OCI-LY7 (cell line): ENCODE measurements at regions not wholly inside any gene's neighbourhood (a gene's known extent, or its start where the extent isn't known, plus 50 kb on each side); places are given as distances from the start of the nearest gene placed in this dataset.
"Not testable (repeated sequence)": the region's sequence is repeated elsewhere in the genome, so short reads cannot be mapped to it uniquely, and the experiment has no call there.

Experiments
- BruUV-seq: library from RNA; stranded (reverse); fragments of 400-500 nt; replicated peaks from 2 replicates; lab custom pipeline; 2021; lab: Mats Ljungman, UMichigan
- CTCF ChIA-PET: fragments of 300-600 bp; sonication (Branson Sonifier 250); formaldehyde crosslinking; loops from one replicate; lab custom pipeline; 2022; ENCODE audit warnings: antibody characterized with exemption; ENCODE audit not compliant: unreplicated experiment; lab: Charles Lee
- POLR2A ChIA-PET: fragments of 300-600 bp; sonication (Branson Sonifier 250); formaldehyde crosslinking; loops from one replicate; lab custom pipeline; 2022; ENCODE audit warnings: antibody characterized with exemption; lab: Charles Lee
- DNase-seq: peaks from one replicate; pipeline ENCODE4 v3.0.0-alpha.2; 2015; ENCODE audit warnings: low spot score
- H2AFZ ChIP-seq: fragments of 200-600 bp; sonication (generic), shearing (Covaris generic); 2 replicates; pipeline ENCODE4 v1.6.1; 2014; ENCODE audit warnings: mild to moderate bottlenecking, antibody characterized with exemption, low read length, moderate library complexity
- H3K27ac ChIP-seq: fragments of 200-600 bp; sonication (generic); 2 replicates; pipeline ENCODE4 v1.5.1; 2014; ENCODE audit warnings: mixed run types, low read depth, mild to moderate bottlenecking, moderate library complexity, low read length, inconsistent platforms; ENCODE audit not compliant: poor library complexity, severe bottlenecking
- H3K36me3 ChIP-seq: fragments of 200-600 bp; sonication (generic); 2 replicates; pipeline ENCODE4 v1.6.1; 2014; ENCODE audit warnings: mild to moderate bottlenecking, antibody characterized with exemption, low read length, moderate library complexity, mixed read lengths; ENCODE audit not compliant: insufficient read depth
- H3K4me1 ChIP-seq: fragments of 200-600 bp; sonication (generic); 2 replicates; pipeline ENCODE4 v1.5.1; 2014; ENCODE audit warnings: mild to moderate bottlenecking, low read length; ENCODE audit not compliant: insufficient read depth, poor library complexity, severe bottlenecking
- H3K4me2 ChIP-seq: fragments of 200-600 bp; sonication (generic); 2 replicates; pipeline ENCODE4 v1.6.1; 2014; ENCODE audit warnings: mild to moderate bottlenecking, low read length
- H3K4me3 ChIP-seq: fragments of 200-600 bp; sonication (generic); 2 replicates; pipeline ENCODE4 v1.5.1; 2014; ENCODE audit warnings: mild to moderate bottlenecking, low read depth, low read length; ENCODE audit not compliant: poor library complexity, severe bottlenecking
- H3K79me2 ChIP-seq: fragments of 200-600 bp; sonication (generic); 2 replicates; pipeline ENCODE4 v1.6.1; 2016; ENCODE audit warnings: low read depth, mild to moderate bottlenecking, low read length, moderate library complexity, mixed read lengths; ENCODE audit not compliant: insufficient read depth
- H3K9me2 ChIP-seq: fragments of 200-600 bp; sonication (generic); 2 replicates; pipeline ENCODE4 v1.6.1; 2016; ENCODE audit warnings: mild to moderate bottlenecking, low read length, mixed read lengths; ENCODE audit not compliant: insufficient read depth
- H3K9me3 ChIP-seq: fragments of 200-600 bp; sonication (generic); 2 replicates; pipeline ENCODE4 v1.6.1; 2014; ENCODE audit warnings: mild to moderate bottlenecking, mixed run types, low read length, mixed read lengths
- H4K20me1 ChIP-seq: fragments of 200-600 bp; sonication (generic); 2 replicates; pipeline ENCODE4 v1.6.1; 2014; ENCODE audit warnings: mild to moderate bottlenecking, antibody characterized with exemption, low read length, moderate library complexity, mixed read lengths; ENCODE audit not compliant: insufficient read depth
- CTCF ChIP-seq: fragments of 200-600 bp; sonication (generic); conservative IDR thresholded peaks from 2 replicates; pipeline ENCODE4 v1.5.1; 2014; ENCODE audit warnings: mild to moderate bottlenecking, antibody characterized with exemption, low read length, moderate library complexity, mixed read lengths
- EZH2phosphoT487 ChIP-seq: fragments of 200-600 bp; sonication (generic); IDR thresholded peaks from 2 replicates; pipeline ENCODE4 v1.6.1; 2018; ENCODE audit warnings: low read depth, borderline replicate concordance, mild to moderate bottlenecking, mixed run types, antibody characterized with exemption, low read length, moderate library complexity, mixed read lengths
- intact Hi-C: fragments of 100-400 bp; cut with micrococcal nuclease; formaldehyde crosslinking; loops from one replicate; pipeline ENCODE4 v1.10.0; 2022; ENCODE audit not compliant: unreplicated experiment

- DNase-seq, result no peak
- BruUV-seq, result no TSS peak
- TF ChIP-seq EZH2phosphoT487, result no peak
- TF ChIP-seq CTCF, result no peak
Observed at GRCh38 chr10:4271193-4271592, 486.2 kb upstream of the KLF6 start.

GRCh38 chr10:4270116-4270515 is 485.1 kb upstream of the KLF6 start:
- Histone ChIP-seq H2AFZ (no peak overlapping the region), H3K4me1 (no peaks in the 10 kb centered on the region), H3K4me2 (no peak overlapping the region), H3K79me2 (no peaks in the 10 kb centered on the region), H4K20me1 (no peaks in the 10 kb centered on the region), H3K4me3 (no peak overlapping the region), H3K36me3 (no peaks in the 10 kb centered on the region), H3K9me3 (no peaks in the 10 kb centered on the region), H3K9me2 (no peaks in the 10 kb centered on the region), H3K27ac (no peak overlapping the region)
- CTCF ChIA-PET, result no interaction called here
- TF ChIP-seq CTCF (no peak), EZH2phosphoT487 (no peak)
- no TSS peak for BruUV-seq
- POLR2A ChIA-PET, result interaction anchor here (0.7 kb wide), 1 partner anchor 10 kb away, joined by 3 read pairs; no protein-coding TSS in a partner anchor
- intact Hi-C loops, result no loop called here
- no peak for DNase-seq

More at GRCh38 chr10:4271193-4271592, 486.2 kb upstream of the KLF6 start:
- Histone ChIP-seq H3K79me2 (no peaks in the 10 kb centered on the region), H3K27ac (no peak overlapping the region), H3K9me2 (no peaks in the 10 kb centered on the region), H3K36me3 (no peaks in the 10 kb centered on the region), H3K4me3 (no peak overlapping the region), H3K9me3 (no peaks in the 10 kb centered on the region), H3K4me1 (no peaks in the 10 kb centered on the region), H3K4me2 (no peak overlapping the region), H2AFZ (no peak overlapping the region), H4K20me1 (no peaks in the 10 kb centered on the region)
- CTCF ChIA-PET, result no interaction called here
- intact Hi-C loops, result no loop called here
- POLR2A ChIA-PET, result no interaction called here

- H3K9me2 ChIP-seq, H4K20me1 ChIP-seq, H3K36me3 ChIP-seq, BruUV-seq, H3K27ac ChIP-seq, DNase-seq, POLR2A ChIA-PET, intact Hi-C loops, H3K4me1 ChIP-seq, H3K9me3 ChIP-seq, H3K79me2 ChIP-seq, H3K4me3 ChIP-seq, H3K4me2 ChIP-seq, CTCF ChIA-PET, H2AFZ ChIP-seq: not testable (repeated sequence)
Observed at GRCh38 chr10:4268490-4268889, 483.5 kb upstream of the KLF6 start.
